ENCODE measurements at regions not wholly inside any gene's neighbourhood (a gene's known extent, or its start where the extent isn't known, plus 50 kb on each side); places are given as distances from the start of the nearest gene placed in this dataset.

GRCh38 chr5:124948754-124949275 lies 202.4 kb upstream of the ZNF608 start:
- TF ChIP-seq POLR2A (IDR thresholded peaks at IDR 0.05; ENCODE audit: low read length): no peak
- TF ChIP-seq GATA1 (IDR thresholded peaks at IDR 0.05; ENCODE audit: low read depth, low read length): no peak

Measured in erythroblast (primary cell).